Ishikawa (cell line): ENCODE measurements at regions not wholly inside any gene's neighbourhood (a gene's known extent, or its start where the extent isn't known, plus 50 kb on each side); places are given as distances from the start of the nearest gene placed in this dataset.

Experiments
- NFIC ChIP-seq: IDR thresholded peaks from 2 replicates; pipeline ENCODE4 v1.6.1; 2012
- TCF12 ChIP-seq: IDR thresholded peaks from 2 replicates; pipeline ENCODE4 v1.6.1; 2012; ENCODE audit warnings: low read depth
- YY1 ChIP-seq: IDR thresholded peaks from 2 replicates; pipeline ENCODE4 v1.6.1; 2012; ENCODE audit warnings: low read depth

DNA sequence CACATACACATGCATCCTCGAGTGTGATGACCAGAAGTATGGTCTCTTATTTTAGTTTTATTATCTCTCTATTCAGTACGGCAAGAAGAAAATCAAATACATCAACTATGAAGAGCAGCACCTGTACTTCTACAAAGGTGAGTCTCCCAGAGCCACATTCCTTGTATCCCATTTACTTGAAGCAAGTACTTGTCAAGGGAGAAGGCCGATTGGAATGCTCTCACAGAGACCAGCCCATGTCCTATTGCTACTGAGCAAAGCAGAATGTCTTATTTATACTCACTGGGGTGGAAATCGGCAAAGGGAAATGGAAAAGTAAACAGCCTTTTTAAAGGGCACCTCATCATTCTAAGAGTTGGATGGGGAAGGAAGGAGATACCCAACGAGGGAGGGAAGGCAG, 72.6 kb upstream of the OR5AK2 start:
- TF ChIP-seq YY1 (no peak), NFIC (no peak), TCF12 (no peak)
